GM21528 (cell line): ENCODE measurements at regions not wholly inside any gene's neighbourhood (a gene's known extent, or its start where the extent isn't known, plus 50 kb on each side); places are given as distances from the start of the nearest gene placed in this dataset.
"Not testable (repeated sequence)": the region's sequence is repeated elsewhere in the genome, so short reads cannot be mapped to it uniquely, and the experiment has no call there.

Experiments
- ATAC-seq: cut with Tn5 transposase; IDR thresholded peaks from one replicate; pipeline ENCODE4 v1.9.1; 2021; ENCODE audit warnings: mild to moderate bottlenecking, moderate library complexity; ENCODE audit not compliant: unreplicated experiment, low FRiP score

GRCh38 chr14:38363217-38363616 is 107.3 kb upstream of the CLEC14A start:
- ATAC-seq, result no peak

- no peak for ATAC-seq
Observed at GRCh38 chr14:38357557-38357956, 101.7 kb upstream of the CLEC14A start.

GRCh38 chr14:38355473-38355872 is 99.6 kb upstream of the CLEC14A start:
- not testable (repeated sequence) for ATAC-seq

GRCh38 chr14:38350102-38350501 is 94.2 kb upstream of the CLEC14A start:
- ATAC-seq, result no peak

GRCh38 chr14:38342803-38343202 is 86.9 kb upstream of the CLEC14A start:
- ATAC-seq, result no peak

GRCh38 chr14:38339696-38340095 is 83.8 kb upstream of the CLEC14A start:
- no peak for ATAC-seq

GRCh38 chr14:38336298-38336697 is 80.4 kb upstream of the CLEC14A start:
- no peak for ATAC-seq

GRCh38 chr14:38330275-38330674 is 74.4 kb upstream of the CLEC14A start:
- ATAC-seq, result no peak

GRCh38 chr14:38329246-38329645 is 73.4 kb upstream of the CLEC14A start:
- ATAC-seq, result no peak

- no peak for ATAC-seq
Observed at GRCh38 chr14:38316922-38317321, 61.0 kb upstream of the CLEC14A start.

- no peak for ATAC-seq
Observed at GRCh38 chr14:38311655-38312054, 55.8 kb upstream of the CLEC14A start.

GRCh38 chr14:38310420-38310995 is 54.6 kb upstream of the CLEC14A start:
- ATAC-seq, result no peak

- no peak for ATAC-seq
Observed at GRCh38 chr14:38309522-38310277, 53.8 kb upstream of the CLEC14A start.
